ENCODE measurements at regions not wholly inside any gene's neighbourhood (a gene's known extent, or its start where the extent isn't known, plus 50 kb on each side); places are given as distances from the start of the nearest gene placed in this dataset.

DNA sequence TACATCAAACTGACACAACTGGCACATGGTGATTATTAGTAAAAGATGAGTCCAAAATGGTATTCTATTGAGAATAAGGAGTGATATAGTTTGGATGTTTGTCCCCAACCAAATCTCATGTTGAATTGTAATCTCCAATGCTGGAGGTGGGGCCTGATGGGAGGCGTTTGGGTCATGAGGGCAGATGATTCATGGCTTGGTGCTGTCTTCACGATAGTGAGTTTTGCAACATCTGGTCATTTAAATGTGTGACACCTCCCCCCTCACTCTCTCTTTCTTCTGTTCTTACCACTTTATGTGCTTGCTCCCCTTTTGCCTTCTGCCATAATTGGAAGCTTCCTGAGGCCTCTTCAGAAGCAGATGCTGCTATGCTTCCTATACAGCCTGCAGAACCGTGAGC, 90.6 kb downstream of the RSL24D1 start:
- TF ChIP-seq, protein P1, sequence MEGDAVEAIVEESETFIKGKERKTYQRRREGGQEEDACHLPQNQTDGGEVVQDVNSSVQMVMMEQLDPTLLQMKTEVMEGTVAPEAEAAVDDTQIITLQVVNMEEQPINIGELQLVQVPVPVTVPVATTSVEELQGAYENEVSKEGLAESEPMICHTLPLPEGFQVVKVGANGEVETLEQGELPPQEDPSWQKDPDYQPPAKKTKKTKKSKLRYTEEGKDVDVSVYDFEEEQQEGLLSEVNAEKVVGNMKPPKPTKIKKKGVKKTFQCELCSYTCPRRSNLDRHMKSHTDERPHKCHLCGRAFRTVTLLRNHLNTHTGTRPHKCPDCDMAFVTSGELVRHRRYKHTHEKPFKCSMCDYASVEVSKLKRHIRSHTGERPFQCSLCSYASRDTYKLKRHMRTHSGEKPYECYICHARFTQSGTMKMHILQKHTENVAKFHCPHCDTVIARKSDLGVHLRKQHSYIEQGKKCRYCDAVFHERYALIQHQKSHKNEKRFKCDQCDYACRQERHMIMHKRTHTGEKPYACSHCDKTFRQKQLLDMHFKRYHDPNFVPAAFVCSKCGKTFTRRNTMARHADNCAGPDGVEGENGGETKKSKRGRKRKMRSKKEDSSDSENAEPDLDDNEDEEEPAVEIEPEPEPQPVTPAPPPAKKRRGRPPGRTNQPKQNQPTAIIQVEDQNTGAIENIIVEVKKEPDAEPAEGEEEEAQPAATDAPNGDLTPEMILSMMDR (IDR thresholded peaks at IDR 0.05), result no peak
- TF ChIP-seq ZFX (IDR thresholded peaks at IDR 0.05; ENCODE audit: borderline replicate concordance), result no peak
